ENCODE measurements at regions not wholly inside any gene's neighbourhood (a gene's known extent, or its start where the extent isn't known, plus 50 kb on each side); places are given as distances from the start of the nearest gene placed in this dataset.

DNA sequence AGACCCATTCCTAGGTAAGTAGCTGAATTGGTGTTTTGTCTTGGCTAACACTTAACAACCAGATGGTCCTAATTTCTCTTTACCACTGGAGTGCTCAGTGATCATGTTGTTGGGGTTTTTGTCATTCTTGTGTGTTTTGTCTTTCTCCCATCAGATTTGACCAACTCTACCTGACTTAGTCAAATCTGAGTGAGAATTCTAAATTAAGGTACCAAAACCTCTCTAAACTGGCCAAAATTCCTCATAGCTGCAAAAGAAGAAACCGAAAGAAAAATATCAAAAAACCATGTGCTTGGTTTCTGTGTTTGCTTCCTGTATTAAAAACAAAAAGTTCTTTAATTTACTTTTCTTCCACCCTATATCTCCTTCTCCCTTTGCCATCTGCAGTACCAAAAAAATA is 350.7 kb upstream of the SPHKAP start:
- no peak for TF ChIP-seq POLR2AphosphoS5 (IDR thresholded peaks at IDR 0.05)
- TF ChIP-seq, protein P1, sequence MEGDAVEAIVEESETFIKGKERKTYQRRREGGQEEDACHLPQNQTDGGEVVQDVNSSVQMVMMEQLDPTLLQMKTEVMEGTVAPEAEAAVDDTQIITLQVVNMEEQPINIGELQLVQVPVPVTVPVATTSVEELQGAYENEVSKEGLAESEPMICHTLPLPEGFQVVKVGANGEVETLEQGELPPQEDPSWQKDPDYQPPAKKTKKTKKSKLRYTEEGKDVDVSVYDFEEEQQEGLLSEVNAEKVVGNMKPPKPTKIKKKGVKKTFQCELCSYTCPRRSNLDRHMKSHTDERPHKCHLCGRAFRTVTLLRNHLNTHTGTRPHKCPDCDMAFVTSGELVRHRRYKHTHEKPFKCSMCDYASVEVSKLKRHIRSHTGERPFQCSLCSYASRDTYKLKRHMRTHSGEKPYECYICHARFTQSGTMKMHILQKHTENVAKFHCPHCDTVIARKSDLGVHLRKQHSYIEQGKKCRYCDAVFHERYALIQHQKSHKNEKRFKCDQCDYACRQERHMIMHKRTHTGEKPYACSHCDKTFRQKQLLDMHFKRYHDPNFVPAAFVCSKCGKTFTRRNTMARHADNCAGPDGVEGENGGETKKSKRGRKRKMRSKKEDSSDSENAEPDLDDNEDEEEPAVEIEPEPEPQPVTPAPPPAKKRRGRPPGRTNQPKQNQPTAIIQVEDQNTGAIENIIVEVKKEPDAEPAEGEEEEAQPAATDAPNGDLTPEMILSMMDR (IDR thresholded peaks at IDR 0.05): no peak
- TF ChIP-seq POLR2A (IDR thresholded peaks at IDR 0.05; ENCODE audit: low read depth): no peak
